ENCODE measurements at regions not wholly inside any gene's neighbourhood (a gene's known extent, or its start where the extent isn't known, plus 50 kb on each side); places are given as distances from the start of the nearest gene placed in this dataset.

DNA sequence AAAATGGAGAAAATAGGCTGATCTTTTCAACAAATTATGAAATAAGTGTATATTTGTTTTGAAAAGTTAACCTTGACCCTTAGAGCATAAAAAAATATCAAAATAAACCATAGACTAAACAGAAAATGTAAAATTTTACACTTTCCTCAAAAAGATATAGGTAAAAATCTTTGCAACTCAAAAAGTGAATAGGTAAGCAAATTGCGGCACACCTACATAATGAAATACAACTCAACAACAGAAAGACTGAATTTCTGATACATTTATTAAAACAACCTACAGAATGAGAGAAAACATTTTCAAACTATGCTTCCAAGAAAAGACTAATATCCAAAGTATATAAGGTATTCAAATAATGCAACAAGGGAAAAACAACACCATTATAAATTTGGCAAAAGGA, 425.7 kb upstream of the KHDRBS2 start:
- Histone ChIP-seq H3K27me3 (no peaks in the 10 kb centered on the region), H3K27ac (no peak overlapping the region), H3K9me3 (no peaks in the 10 kb centered on the region), H3K36me3 (no peaks in the 10 kb centered on the region), H3K4me1 (no peaks in the 10 kb centered on the region), H3K9ac (ENCODE audit: low read depth in 2 of 2, low read length in 2 of 2) (no peak overlapping the region), H3K4me3 (no peak overlapping the region)
- TF ChIP-seq, protein P1, sequence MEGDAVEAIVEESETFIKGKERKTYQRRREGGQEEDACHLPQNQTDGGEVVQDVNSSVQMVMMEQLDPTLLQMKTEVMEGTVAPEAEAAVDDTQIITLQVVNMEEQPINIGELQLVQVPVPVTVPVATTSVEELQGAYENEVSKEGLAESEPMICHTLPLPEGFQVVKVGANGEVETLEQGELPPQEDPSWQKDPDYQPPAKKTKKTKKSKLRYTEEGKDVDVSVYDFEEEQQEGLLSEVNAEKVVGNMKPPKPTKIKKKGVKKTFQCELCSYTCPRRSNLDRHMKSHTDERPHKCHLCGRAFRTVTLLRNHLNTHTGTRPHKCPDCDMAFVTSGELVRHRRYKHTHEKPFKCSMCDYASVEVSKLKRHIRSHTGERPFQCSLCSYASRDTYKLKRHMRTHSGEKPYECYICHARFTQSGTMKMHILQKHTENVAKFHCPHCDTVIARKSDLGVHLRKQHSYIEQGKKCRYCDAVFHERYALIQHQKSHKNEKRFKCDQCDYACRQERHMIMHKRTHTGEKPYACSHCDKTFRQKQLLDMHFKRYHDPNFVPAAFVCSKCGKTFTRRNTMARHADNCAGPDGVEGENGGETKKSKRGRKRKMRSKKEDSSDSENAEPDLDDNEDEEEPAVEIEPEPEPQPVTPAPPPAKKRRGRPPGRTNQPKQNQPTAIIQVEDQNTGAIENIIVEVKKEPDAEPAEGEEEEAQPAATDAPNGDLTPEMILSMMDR (IDR thresholded peaks at IDR 0.05), result no peak
- no peak for DNase-seq
- intact Hi-C loops (cut with DNase I), result no loop called here

DNA sequence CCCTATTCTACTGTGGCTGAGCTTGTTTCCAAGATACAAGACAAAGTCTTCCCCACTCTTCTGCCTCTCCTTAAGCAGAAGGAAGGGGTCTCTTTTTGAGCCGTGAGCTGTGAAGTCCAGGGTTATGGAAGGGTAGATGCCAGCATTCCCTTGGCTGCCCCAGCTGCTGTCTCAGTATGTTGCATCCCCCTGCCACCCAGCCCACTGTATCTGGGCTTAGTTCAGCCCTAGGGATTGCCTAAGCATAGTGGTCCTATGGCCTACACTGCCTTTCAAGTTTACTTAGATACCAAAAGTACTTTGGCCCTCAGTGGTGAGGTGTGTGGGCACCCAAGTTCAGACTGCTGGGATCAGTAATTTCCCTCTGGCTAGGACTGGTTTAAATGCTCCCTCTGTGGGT, 421.9 kb upstream of the KHDRBS2 start:
- TF ChIP-seq, protein P1 (IDR thresholded peaks at IDR 0.05), result no peak
- Histone ChIP-seq H3K9ac (ENCODE audit: low read depth in 2 of 2, low read length in 2 of 2) (no peak overlapping the region), H3K27ac (no peak overlapping the region), H3K9me3 (no peaks in the 10 kb centered on the region), H3K4me1 (no peaks in the 10 kb centered on the region), H3K27me3 (no peaks in the 10 kb centered on the region), H3K4me3 (no peak overlapping the region), H3K36me3 (no peaks in the 10 kb centered on the region)
- no peak for DNase-seq
- intact Hi-C loops (cut with DNase I), result no loop called here

DNA sequence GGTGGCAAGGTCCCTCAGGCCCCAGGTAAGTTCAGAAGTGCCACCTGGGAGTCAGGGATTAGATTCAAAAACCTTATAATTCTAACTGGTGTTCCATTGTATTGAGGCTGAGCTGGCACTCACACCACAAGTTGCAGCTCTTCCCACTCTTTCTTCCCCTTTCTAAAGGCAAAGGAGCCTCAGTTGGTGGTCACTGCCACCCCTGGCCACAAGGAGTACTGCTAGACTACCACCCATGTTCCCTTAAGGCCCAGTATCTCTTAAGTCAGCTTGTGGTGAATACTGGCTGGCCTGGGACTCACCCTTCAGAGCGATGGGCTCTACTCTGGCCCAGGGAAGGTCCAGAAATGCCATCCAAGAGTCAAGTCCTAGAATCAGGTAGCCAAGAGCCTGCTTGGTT, 421.1 kb upstream of the KHDRBS2 start:
- Histone ChIP-seq H3K36me3 (no peaks in the 10 kb centered on the region), H3K9ac (ENCODE audit: low read depth in 2 of 2, low read length in 2 of 2) (no peak overlapping the region), H3K9me3 (no peaks in the 10 kb centered on the region), H3K27me3 (no peaks in the 10 kb centered on the region), H3K27ac (no peak overlapping the region), H3K4me1 (no peaks in the 10 kb centered on the region), H3K4me3 (no peak overlapping the region)
- DNase-seq, result no peak
- intact Hi-C loops (cut with DNase I), result no loop called here
- TF ChIP-seq, protein P1 (IDR thresholded peaks at IDR 0.05), result no peak

DNA sequence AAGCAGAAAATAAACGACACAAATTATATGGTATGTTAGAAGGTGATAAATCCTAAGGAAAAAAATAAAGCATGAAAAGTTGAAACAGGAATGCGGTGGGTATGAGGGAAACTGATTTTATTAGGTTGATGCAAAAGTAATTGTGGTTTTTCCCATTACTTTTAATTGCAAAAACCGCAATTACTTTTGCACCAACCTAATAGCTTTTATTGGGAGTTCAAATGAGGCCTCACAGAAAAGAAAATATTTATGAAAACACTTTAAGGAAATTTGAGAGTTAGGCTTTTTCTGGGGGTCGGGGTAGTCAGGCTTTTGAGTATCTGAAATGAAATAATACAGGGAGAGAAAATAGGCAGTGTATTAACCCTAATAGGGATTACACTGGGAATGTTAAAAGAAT, 397.0 kb upstream of the KHDRBS2 start:
- DNase-seq, result no peak
- TF ChIP-seq, protein P1 (IDR thresholded peaks at IDR 0.05), result no peak
- no peaks in the 10 kb centered on the region for H3K4me1 ChIP-seq

DNA sequence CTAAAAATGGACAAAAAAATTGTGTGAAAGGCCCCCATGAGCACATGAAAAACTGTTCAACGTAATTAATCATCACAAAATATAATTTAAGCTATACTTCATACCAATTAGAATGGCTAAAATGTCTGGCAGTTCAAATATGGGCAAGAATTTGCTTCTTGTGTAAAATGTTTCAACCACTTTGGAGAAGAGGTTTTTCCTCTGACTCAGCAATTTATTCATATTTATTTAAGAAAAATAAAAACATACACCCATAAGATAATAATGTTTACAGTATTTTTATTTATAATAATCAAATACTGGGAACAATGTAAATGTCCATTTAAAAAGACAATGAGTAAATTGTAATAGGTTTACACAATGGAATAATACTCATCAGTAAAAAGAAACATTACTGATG, 395.1 kb upstream of the KHDRBS2 start:
- intact Hi-C loops (cut with DNase I), result no loop called here
- Histone ChIP-seq H3K36me3 (no peaks in the 10 kb centered on the region), H3K27me3 (no peaks in the 10 kb centered on the region), H3K9ac (ENCODE audit: low read depth in 2 of 2, low read length in 2 of 2) (no peak overlapping the region), H3K9me3 (no peaks in the 10 kb centered on the region), H3K4me3 (no peak overlapping the region), H3K4me1 (no peaks in the 10 kb centered on the region), H3K27ac (no peak overlapping the region)
- TF ChIP-seq, protein P1 (IDR thresholded peaks at IDR 0.05), result no peak
- no peak for DNase-seq

More for the DNA sequence above, 397.0 kb upstream of the KHDRBS2 start:
- Histone ChIP-seq H3K4me3 (no peak overlapping the region), H3K27me3 (no peaks in the 10 kb centered on the region), H3K27ac (no peak overlapping the region), H3K9ac (ENCODE audit: low read depth in 2 of 2, low read length in 2 of 2) (no peak overlapping the region), H3K9me3 (no peaks in the 10 kb centered on the region), H3K36me3 (no peaks in the 10 kb centered on the region)
- intact Hi-C loops (cut with DNase I), result no loop called here

DNA sequence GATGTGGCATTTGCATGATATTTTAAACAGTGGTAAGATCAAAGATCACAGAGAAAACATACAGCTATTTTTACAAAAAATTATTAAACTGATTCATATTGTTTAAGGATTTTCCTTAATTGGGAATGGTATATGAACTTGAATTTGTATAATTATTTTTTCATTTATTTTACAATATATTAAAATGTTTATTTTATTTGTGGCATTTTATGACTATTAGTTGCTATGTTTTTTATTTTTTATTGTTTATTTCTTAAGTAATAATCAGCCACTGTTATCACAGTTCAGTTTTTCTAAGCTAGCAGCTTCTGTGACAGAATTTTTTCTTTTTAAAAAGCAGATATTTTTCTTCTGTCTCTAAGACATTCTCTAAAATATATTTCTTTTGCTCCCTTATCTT, 387.0 kb upstream of the KHDRBS2 start:
- Histone ChIP-seq H3K4me3 (no peak overlapping the region), H3K36me3 (no peaks in the 10 kb centered on the region), H3K9ac (ENCODE audit: low read depth in 2 of 2, low read length in 2 of 2) (no peak overlapping the region), H3K9me3 (no peaks in the 10 kb centered on the region), H3K4me1 (no peaks in the 10 kb centered on the region), H3K27me3 (no peaks in the 10 kb centered on the region), H3K27ac (no peak overlapping the region)
- intact Hi-C loops (cut with DNase I), result no loop called here
- DNase-seq, result no peak
- TF ChIP-seq, protein P1 (IDR thresholded peaks at IDR 0.05), result no peak

Measured in colonic mucosa (tissue), 4 donors.